NB4 (cell line): ENCODE measurements at regions not wholly inside any gene's neighbourhood (a gene's known extent, or its start where the extent isn't known, plus 50 kb on each side); places are given as distances from the start of the nearest gene placed in this dataset.

ENCODE experiments used
- DNase-seq: peaks from one replicate; pipeline ENCODE4 v3.0.0; 2010; ENCODE audit warnings: low read depth
- H3K4me3 ChIP-seq: one replicate; pipeline ENCODE4 v1.5.1; 2011; ENCODE audit warnings: mild to moderate bottlenecking, low read depth, low read length, moderate library complexity
- CTCF ChIP-seq: IDR thresholded peaks from one replicate; pipeline ENCODE4 v1.5.1; 2012; ENCODE audit warnings: low read depth, low read length
- MYC ChIP-seq: IDR thresholded peaks from 2 replicates; pipeline ENCODE4 v1.6.1; 2011; ENCODE audit warnings: low read depth, low read length
- POLR2A ChIP-seq: IDR thresholded peaks from 2 replicates; pipeline ENCODE4 v1.6.1; 2011; ENCODE audit warnings: mild to moderate bottlenecking; ENCODE audit not compliant: insufficient read length; ENCODE audit errors: extremely low read depth
- TF ChIP-seq, protein P1 (sequence below): IDR thresholded peaks from 2 replicates; pipeline ENCODE4 v1.6.1; 2011; ENCODE audit warnings: low read depth, low read length

GRCh38 chr13:109694972-109695371 lies 91.4 kb downstream of the IRS2 start:
- TF ChIP-seq CTCF (no peak), POLR2A (no peak), MYC (no peak)
- TF ChIP-seq, protein P1, sequence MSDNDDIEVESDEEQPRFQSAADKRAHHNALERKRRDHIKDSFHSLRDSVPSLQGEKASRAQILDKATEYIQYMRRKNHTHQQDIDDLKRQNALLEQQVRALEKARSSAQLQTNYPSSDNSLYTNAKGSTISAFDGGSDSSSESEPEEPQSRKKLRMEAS = no peak
- no peak overlapping the region for H3K4me3 ChIP-seq
- DNase-seq = peak; percentile 45

GRCh38 chr13:109693213-109693612 lies 93.2 kb downstream of the IRS2 start:
- DNase-seq = no peak
- TF ChIP-seq POLR2A (no peak), CTCF (no peak), MYC (no peak)
- TF ChIP-seq, protein P1 = no peak
- no peak overlapping the region for H3K4me3 ChIP-seq

DNA sequence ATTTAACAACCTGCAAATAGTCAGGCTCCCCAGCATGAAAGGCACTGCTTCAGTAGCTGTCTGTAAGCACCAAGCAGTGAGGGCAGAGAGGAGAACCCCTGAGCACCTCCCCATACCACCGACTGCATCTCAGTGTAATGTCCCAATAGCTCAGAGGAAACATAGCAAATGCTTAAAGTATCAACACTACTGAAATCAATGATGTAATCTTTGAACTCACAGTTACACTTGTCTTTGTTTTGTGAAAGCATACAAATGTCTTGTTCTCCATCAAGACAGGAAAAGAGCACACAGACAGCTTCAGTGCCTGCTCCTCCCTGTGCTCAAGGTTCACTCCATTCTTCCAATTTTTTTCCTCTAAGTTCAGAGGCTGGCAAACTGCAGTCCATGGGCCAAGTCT lies 94.7 kb downstream of the IRS2 start:
- no peak overlapping the region for H3K4me3 ChIP-seq
- no peak for TF ChIP-seq MYC
- TF ChIP-seq, protein P1 = no peak
- no peak for TF ChIP-seq POLR2A
- no peak for TF ChIP-seq CTCF
- DNase-seq = no peak

- TF ChIP-seq, protein P1 = no peak
- TF ChIP-seq POLR2A (no peak), CTCF (no peak), MYC (no peak)
- DNase-seq = no peak
- H3K4me3 ChIP-seq = no peak overlapping the region
Observed at GRCh38 chr13:109687559-109688448, 98.6 kb downstream of the IRS2 start.

GRCh38 chr13:109685203-109685602 lies 101.2 kb downstream of the IRS2 start:
- TF ChIP-seq MYC = no peak
- no peak for TF ChIP-seq POLR2A
- TF ChIP-seq CTCF = no peak
- TF ChIP-seq, protein P1 = no peak
- no peak overlapping the region for H3K4me3 ChIP-seq
- no peak for DNase-seq
